ENCODE measurements at regions not wholly inside any gene's neighbourhood (a gene's known extent, or its start where the extent isn't known, plus 50 kb on each side); places are given as distances from the start of the nearest gene placed in this dataset.

DNA sequence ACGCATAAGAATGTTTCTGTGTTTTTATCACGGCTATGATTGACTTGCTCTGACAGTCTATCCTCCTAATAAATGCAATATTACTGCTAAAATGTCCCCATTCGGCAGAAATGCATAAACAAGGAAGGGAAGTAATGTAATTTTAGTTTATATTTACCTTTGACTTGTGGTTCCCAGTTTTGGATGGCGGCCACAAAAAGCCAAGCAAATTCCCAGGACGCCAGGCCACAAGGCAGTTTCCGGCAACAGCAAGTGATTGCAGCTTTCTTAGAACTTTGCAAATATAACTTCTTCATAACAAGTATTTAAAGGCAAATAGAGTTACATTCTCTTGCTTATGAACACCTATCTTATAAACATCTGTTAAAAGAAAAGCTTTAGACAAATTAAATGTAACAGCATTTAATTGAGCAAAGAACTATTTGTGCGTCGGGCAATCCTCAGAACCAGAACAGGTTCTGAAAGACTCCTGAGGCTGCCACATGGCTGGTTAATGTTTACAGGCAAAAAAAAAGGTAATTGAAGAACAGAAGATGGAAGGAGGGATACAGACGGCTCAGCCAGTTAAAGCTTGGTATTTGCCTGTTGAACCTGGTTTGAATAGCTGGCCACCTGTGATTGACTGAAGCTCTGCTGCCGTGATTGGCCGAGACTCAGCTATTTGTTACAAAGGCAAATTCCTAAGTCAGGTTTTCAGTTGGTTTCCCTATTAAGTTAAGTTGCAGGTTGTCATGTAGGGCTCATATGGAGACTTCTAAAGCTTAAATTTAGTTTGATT, 80.8 kb downstream of the C21orf91 start:
- peak overlapping the region; percentile 5; the same call in 1 of the 2 replicates for H3K27ac ChIP-seq
- TF ChIP-seq ZFX (IDR thresholded peaks at IDR 0.05) (no peak), CTCF (conservative IDR thresholded peaks at IDR 0.05) (no peak)

DNA sequence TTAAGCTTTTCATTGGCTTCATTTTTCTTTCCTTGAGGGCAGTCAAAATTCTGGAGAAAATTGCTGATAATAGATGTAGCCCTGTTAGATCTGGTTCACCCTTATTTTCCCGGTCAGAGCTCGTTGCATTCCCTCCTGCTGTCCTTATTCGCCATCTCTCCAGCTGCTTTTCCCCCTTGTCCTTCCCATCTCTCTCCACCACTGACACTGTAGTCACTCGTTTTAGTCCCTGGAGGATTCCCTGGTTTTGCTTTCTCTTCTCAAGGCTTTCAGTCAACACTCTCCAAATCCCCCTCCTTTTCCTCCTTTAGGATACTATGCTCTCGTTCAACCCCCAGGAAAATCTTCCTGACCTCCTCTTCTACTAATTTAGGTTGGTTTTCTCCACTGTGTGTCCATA, 83.1 kb downstream of the C21orf91 start:
- TF ChIP-seq ZFX (IDR thresholded peaks at IDR 0.05): no peak
- no peak for TF ChIP-seq CTCF (conservative IDR thresholded peaks at IDR 0.05)
- H3K27ac ChIP-seq: no peak overlapping the region

DNA sequence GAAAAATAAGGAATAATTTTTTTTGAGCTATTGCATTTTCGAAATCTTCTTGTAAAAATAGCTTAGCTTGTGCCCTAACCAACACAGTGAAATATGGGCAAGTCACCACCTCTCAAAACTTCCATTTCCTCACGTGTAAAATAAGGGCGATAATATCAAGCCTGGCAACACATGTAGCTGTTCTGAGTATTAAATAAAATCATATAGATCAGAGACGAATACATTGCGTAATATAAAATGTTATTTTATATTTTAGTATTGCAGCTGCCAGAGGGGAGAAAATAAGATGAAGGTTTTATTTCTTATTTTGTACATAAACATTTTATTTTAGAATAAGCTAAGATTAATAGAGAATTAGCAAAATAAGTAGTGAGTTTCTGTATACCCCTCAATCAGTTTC, 85.9 kb downstream of the C21orf91 start:
- TF ChIP-seq ZFX (IDR thresholded peaks at IDR 0.05) (no peak), CTCF (conservative IDR thresholded peaks at IDR 0.05) (no peak)

DNA sequence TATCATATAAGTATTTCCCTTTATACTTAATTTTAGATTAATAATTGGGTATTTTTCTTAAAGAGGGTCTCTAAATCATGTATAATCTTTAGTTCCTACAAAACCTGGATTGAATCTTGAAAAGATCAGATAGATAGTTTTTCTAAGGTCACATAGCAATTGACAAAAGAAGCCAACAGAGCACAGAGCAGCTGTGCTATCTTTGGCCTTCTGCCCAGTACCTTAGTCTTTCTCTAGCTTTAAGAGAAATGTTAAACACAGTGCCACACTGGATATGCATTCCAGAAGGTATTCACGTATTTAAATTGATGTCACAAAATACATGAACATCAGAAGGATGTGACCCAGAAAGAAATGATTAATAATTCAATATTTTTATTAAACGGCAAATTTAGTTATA, 86.8 kb downstream of the C21orf91 start:
- no peak overlapping the region for H3K27ac ChIP-seq
- no peak for TF ChIP-seq ZFX (IDR thresholded peaks at IDR 0.05)
- no peak for TF ChIP-seq CTCF (conservative IDR thresholded peaks at IDR 0.05)

More for the DNA sequence above, 85.9 kb downstream of the C21orf91 start:
- no peak overlapping the region for H3K27ac ChIP-seq

DNA sequence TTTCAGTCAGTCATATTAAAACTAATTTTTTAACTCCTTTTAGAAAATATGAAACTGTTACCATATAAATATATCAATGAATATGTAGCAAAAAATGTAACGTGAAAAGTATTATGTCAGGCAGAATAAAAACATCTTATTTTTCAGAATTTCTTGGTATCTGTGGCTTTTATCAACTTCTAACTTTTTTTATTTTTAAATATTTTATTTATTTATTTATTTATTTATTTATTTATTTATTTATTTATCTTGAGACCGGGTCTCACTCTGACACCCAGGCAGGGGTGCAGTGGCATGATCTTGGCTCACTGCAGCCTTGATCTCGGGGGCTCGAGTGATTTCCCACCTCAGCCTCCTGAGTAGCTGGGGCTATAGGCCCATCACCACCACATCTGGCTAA, 87.6 kb downstream of the C21orf91 start:
- H3K27ac ChIP-seq: no peak overlapping the region
- TF ChIP-seq ZFX (IDR thresholded peaks at IDR 0.05) (no peak), CTCF (conservative IDR thresholded peaks at IDR 0.05) (no peak)

DNA sequence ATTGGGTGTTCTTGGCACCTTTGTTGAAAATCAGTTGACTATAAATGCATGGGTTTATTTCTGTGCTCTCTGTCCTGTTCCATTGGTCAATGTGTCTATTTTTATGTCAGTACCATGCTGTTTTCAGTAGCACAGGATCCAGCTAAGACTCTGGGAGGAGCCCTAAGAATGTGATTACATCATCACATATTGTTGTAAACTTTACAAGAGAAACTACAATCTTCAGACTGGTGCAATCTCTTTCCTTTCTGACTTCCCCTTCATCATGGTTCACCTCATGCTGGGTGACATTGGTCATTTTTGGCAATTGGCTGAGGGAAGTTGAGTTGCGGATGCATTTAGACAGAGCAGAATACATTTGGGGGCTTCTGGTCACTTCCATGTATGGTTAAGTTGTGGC, 88.4 kb downstream of the C21orf91 start:
- no peak overlapping the region for H3K27ac ChIP-seq
- no peak for TF ChIP-seq CTCF (conservative IDR thresholded peaks at IDR 0.05)
- TF ChIP-seq ZFX (IDR thresholded peaks at IDR 0.05): no peak

DNA sequence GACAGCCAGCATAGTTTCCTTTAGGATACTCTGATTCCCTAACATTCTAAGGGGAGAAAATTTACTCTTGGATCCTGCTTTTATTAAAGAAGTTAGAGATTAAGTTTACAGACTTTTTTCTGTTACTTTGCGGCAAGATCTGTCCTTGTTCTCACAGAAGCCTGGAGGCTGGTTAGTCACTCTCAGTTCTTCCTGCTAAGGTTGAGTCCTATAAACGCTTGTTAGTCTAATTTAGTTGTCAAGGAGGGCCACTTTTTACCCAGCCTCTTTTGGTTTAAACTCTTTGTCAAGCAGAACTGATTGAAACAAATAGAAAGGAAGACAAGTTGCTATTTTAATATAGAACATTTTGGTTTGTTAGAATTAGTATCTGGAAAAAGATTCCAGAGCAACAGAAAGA, 89.7 kb downstream of the C21orf91 start:
- H3K27ac ChIP-seq: no peak overlapping the region
- no peak for TF ChIP-seq ZFX (IDR thresholded peaks at IDR 0.05)
- no peak for TF ChIP-seq CTCF (conservative IDR thresholded peaks at IDR 0.05)
